ENCODE measurements at regions not wholly inside any gene's neighbourhood (a gene's known extent, or its start where the extent isn't known, plus 50 kb on each side); places are given as distances from the start of the nearest gene placed in this dataset.

- no peak for DNase-seq (ENCODE audit: low read depth)
These were observed 156.6 kb upstream of the BTG1 start for GRCh38 chr12:92302041-92302829.

- DNase-seq (ENCODE audit: low read depth): no peak
These were observed 155.7 kb upstream of the BTG1 start for GRCh38 chr12:92301356-92301755.

GRCh38 chr12:92300777-92301176 is 155.1 kb upstream of the BTG1 start:
- no peak for DNase-seq (ENCODE audit: low read depth)

GRCh38 chr12:92299744-92300143 is 154.1 kb upstream of the BTG1 start:
- DNase-seq (ENCODE audit: low read depth): no peak

- DNase-seq (ENCODE audit: low read depth): no peak
These were observed 153.7 kb upstream of the BTG1 start for GRCh38 chr12:92299344-92299743.

GRCh38 chr12:92297932-92298696 is 152.5 kb upstream of the BTG1 start:
- peak; percentile 89 for DNase-seq (ENCODE audit: low read depth)

GRCh38 chr12:92297405-92297804 is 151.8 kb upstream of the BTG1 start:
- no peak for DNase-seq (ENCODE audit: low read depth)

- DNase-seq (ENCODE audit: low read depth): peak; percentile 12
These were observed 149.9 kb upstream of the BTG1 start for GRCh38 chr12:92295523-92295922.

- no peak for DNase-seq (ENCODE audit: low read depth)
These were observed 149.2 kb upstream of the BTG1 start for GRCh38 chr12:92294676-92295440.

GRCh38 chr12:92292016-92292415 is 146.4 kb upstream of the BTG1 start:
- no peak for DNase-seq (ENCODE audit: low read depth)

GRCh38 chr12:92290886-92291285 is 145.2 kb upstream of the BTG1 start:
- no peak for DNase-seq (ENCODE audit: low read depth)

- peak; percentile 16 for DNase-seq (ENCODE audit: low read depth)
These were observed 144.7 kb upstream of the BTG1 start for GRCh38 chr12:92290350-92290695.

- peak; percentile 25 for DNase-seq (ENCODE audit: low read depth)
These were observed 144.1 kb upstream of the BTG1 start for GRCh38 chr12:92289629-92290349.

GRCh38 chr12:92288561-92288960 is 142.9 kb upstream of the BTG1 start:
- no peak for DNase-seq (ENCODE audit: low read depth)

GRCh38 chr12:92278378-92278828 is 132.8 kb upstream of the BTG1 start:
- DNase-seq (ENCODE audit: low read depth): peak; percentile 69

- no peak for DNase-seq (ENCODE audit: low read depth)
These were observed 132.1 kb upstream of the BTG1 start for GRCh38 chr12:92277795-92278194.

GRCh38 chr12:92276276-92276675 is 130.6 kb upstream of the BTG1 start:
- no peak for DNase-seq (ENCODE audit: low read depth)

GRCh38 chr12:92275443-92276154 is 130.0 kb upstream of the BTG1 start:
- DNase-seq (ENCODE audit: low read depth): no peak

- DNase-seq (ENCODE audit: low read depth): no peak
These were observed 127.4 kb upstream of the BTG1 start for GRCh38 chr12:92273076-92273475.

- DNase-seq (ENCODE audit: low read depth): no peak
These were observed 126.7 kb upstream of the BTG1 start for GRCh38 chr12:92272061-92272964.
